Activated naive CD4-positive, alpha-beta T cell treated with anti-CD3 and anti-CD28 coated beads for 36 hours (primary cell): ENCODE measurements at regions not wholly inside any gene's neighbourhood (a gene's known extent, or its start where the extent isn't known, plus 50 kb on each side); places are given as distances from the start of the nearest gene placed in this dataset.

Source experiments
- CTCF ChIA-PET: fragments of 350-600 bp; sonication (Branson Sonifier 250); formaldehyde crosslinking; loops from one replicate; lab custom pipeline; 2021; ENCODE audit warnings: antibody characterized with exemption; lab: Charles Lee
- DNase-seq: peaks from one replicate; pipeline ENCODE4 v3.0.0-alpha.2; 2020
- H3K27ac Mint-ChIP-seq: one replicate; pipeline ENCODE4 v1.8.0; 2021; ENCODE audit warnings: mild to moderate bottlenecking, mixed read lengths
- H3K27me3 Mint-ChIP-seq: one replicate; pipeline ENCODE4 v1.8.0; 2021; ENCODE audit warnings: low read depth, mixed read lengths
- H3K36me3 Mint-ChIP-seq: one replicate; pipeline ENCODE4 v1.8.0; 2021; ENCODE audit warnings: low read depth, mixed read lengths
- H3K4me1 Mint-ChIP-seq: one replicate; pipeline ENCODE4 v1.8.0; 2021; ENCODE audit warnings: low read depth, mixed read lengths
- H3K4me3 Mint-ChIP-seq: one replicate; pipeline ENCODE4 v1.8.0; 2021; ENCODE audit warnings: mild to moderate bottlenecking, moderate library complexity, mixed read lengths
- H3K9me3 Mint-ChIP-seq: one replicate; pipeline ENCODE4 v1.8.0; 2021; ENCODE audit warnings: mixed read lengths
- intact Hi-C: fragments of 100-400 bp; cut with micrococcal nuclease; formaldehyde crosslinking; loops from one replicate; pipeline ENCODE4 v1.15.1; 2023

- Mint-ChIP-seq H3K27ac (no peak overlapping the region), H3K4me3 (no peak overlapping the region), H3K27me3 (peaks cover 4% of the 10 kb centered on the region), H3K36me3 (no peaks in the 10 kb centered on the region), H3K9me3 (no peaks in the 10 kb centered on the region), H3K4me1 (no peaks in the 10 kb centered on the region)
- CTCF ChIA-PET = no interaction called here
- no peak for DNase-seq
- intact Hi-C loops = no loop called here
Observed at GRCh38 chr1:17877316-17877715, 122.2 kb downstream of the ACTL8 start.

- no peak overlapping the region for H3K27ac Mint-ChIP-seq
- no peaks in the 10 kb centered on the region for H3K36me3 Mint-ChIP-seq
- no peaks in the 10 kb centered on the region for H3K4me1 Mint-ChIP-seq
- no peak for DNase-seq
- H3K9me3 Mint-ChIP-seq = no peaks in the 10 kb centered on the region
- intact Hi-C loops = no loop called here
- CTCF ChIA-PET = no interaction called here
- peaks cover 4% of the 10 kb centered on the region for H3K27me3 Mint-ChIP-seq
- H3K4me3 Mint-ChIP-seq = no peak overlapping the region
Observed at GRCh38 chr1:17877896-17878295, 122.8 kb downstream of the ACTL8 start.

GRCh38 chr1:17878837-17879236 is 123.7 kb downstream of the ACTL8 start:
- H3K4me3 Mint-ChIP-seq = no peak overlapping the region
- no peaks in the 10 kb centered on the region for H3K9me3 Mint-ChIP-seq
- no peaks in the 10 kb centered on the region for H3K4me1 Mint-ChIP-seq
- peaks cover 1% of the 10 kb centered on the region for H3K27me3 Mint-ChIP-seq
- CTCF ChIA-PET = no interaction called here
- H3K27ac Mint-ChIP-seq = no peak overlapping the region
- no peak for DNase-seq
- no peaks in the 10 kb centered on the region for H3K36me3 Mint-ChIP-seq
- intact Hi-C loops = no loop called here

- no peaks in the 10 kb centered on the region for H3K36me3 Mint-ChIP-seq
- no peak overlapping the region for H3K27ac Mint-ChIP-seq
- H3K4me3 Mint-ChIP-seq = no peak overlapping the region
- no peak for DNase-seq
- intact Hi-C loops = no loop called here
- no peaks in the 10 kb centered on the region for H3K9me3 Mint-ChIP-seq
- CTCF ChIA-PET = no interaction called here
- H3K4me1 Mint-ChIP-seq = no peaks in the 10 kb centered on the region
- H3K27me3 Mint-ChIP-seq = peaks cover 2% of the 10 kb centered on the region
Observed at GRCh38 chr1:17880449-17880848, 125.3 kb downstream of the ACTL8 start.

GRCh38 chr1:17881761-17882160 is 126.6 kb downstream of the ACTL8 start:
- Mint-ChIP-seq H3K4me1 (no peaks in the 10 kb centered on the region), H3K9me3 (no peaks in the 10 kb centered on the region), H3K4me3 (no peak overlapping the region), H3K27me3 (peaks cover 6% of the 10 kb centered on the region), H3K36me3 (no peaks in the 10 kb centered on the region), H3K27ac (no peak overlapping the region)
- CTCF ChIA-PET = no interaction called here
- DNase-seq = no peak
- intact Hi-C loops = no loop called here

GRCh38 chr1:17883136-17883535 is 128.0 kb downstream of the ACTL8 start:
- Mint-ChIP-seq H3K36me3 (no peaks in the 10 kb centered on the region), H3K4me1 (no peaks in the 10 kb centered on the region), H3K27me3 (peaks cover 6% of the 10 kb centered on the region), H3K9me3 (no peaks in the 10 kb centered on the region), H3K4me3 (no peak overlapping the region), H3K27ac (no peak overlapping the region)
- DNase-seq = no peak
- CTCF ChIA-PET = no interaction called here
- intact Hi-C loops = no loop called here

GRCh38 chr1:17883662-17884395 is 128.7 kb downstream of the ACTL8 start:
- no peak for DNase-seq
- H3K9me3 Mint-ChIP-seq = no peaks in the 10 kb centered on the region
- no peaks in the 10 kb centered on the region for H3K36me3 Mint-ChIP-seq
- peaks cover 6% of the 10 kb centered on the region for H3K27me3 Mint-ChIP-seq
- no peaks in the 10 kb centered on the region for H3K4me1 Mint-ChIP-seq
- no peak overlapping the region for H3K4me3 Mint-ChIP-seq
- no peak overlapping the region for H3K27ac Mint-ChIP-seq
- CTCF ChIA-PET = no interaction called here
- intact Hi-C loops = no loop called here

- Mint-ChIP-seq H3K4me3 (no peak overlapping the region), H3K9me3 (no peaks in the 10 kb centered on the region), H3K36me3 (no peaks in the 10 kb centered on the region), H3K27me3 (peaks cover 10% of the 10 kb centered on the region), H3K4me1 (no peaks in the 10 kb centered on the region), H3K27ac (no peak overlapping the region)
- intact Hi-C loops = no loop called here
- no peak for DNase-seq
- CTCF ChIA-PET = no interaction called here
Observed at GRCh38 chr1:17885663-17886320, 130.7 kb downstream of the ACTL8 start.

- Mint-ChIP-seq H3K36me3 (no peaks in the 10 kb centered on the region), H3K4me3 (no peak overlapping the region), H3K9me3 (no peaks in the 10 kb centered on the region), H3K4me1 (no peaks in the 10 kb centered on the region), H3K27me3 (peaks cover 10% of the 10 kb centered on the region), H3K27ac (no peak overlapping the region)
- no peak for DNase-seq
- CTCF ChIA-PET = no interaction called here
- intact Hi-C loops = no loop called here
Observed at GRCh38 chr1:17886386-17886785, 131.3 kb downstream of the ACTL8 start.

- H3K27ac Mint-ChIP-seq = no peak overlapping the region
- no peak for DNase-seq
- no peaks in the 10 kb centered on the region for H3K4me1 Mint-ChIP-seq
- intact Hi-C loops = no loop called here
- no peaks in the 10 kb centered on the region for H3K36me3 Mint-ChIP-seq
- CTCF ChIA-PET = no interaction called here
- H3K4me3 Mint-ChIP-seq = no peak overlapping the region
- peaks cover 10% of the 10 kb centered on the region for H3K27me3 Mint-ChIP-seq
- no peaks in the 10 kb centered on the region for H3K9me3 Mint-ChIP-seq
Observed at GRCh38 chr1:17886838-17887441, 131.8 kb downstream of the ACTL8 start.

GRCh38 chr1:17887661-17888371 is 132.7 kb downstream of the ACTL8 start:
- no peaks in the 10 kb centered on the region for H3K4me1 Mint-ChIP-seq
- no peaks in the 10 kb centered on the region for H3K9me3 Mint-ChIP-seq
- DNase-seq = no peak
- intact Hi-C loops = no loop called here
- H3K27ac Mint-ChIP-seq = no peak overlapping the region
- no peak overlapping the region for H3K4me3 Mint-ChIP-seq
- CTCF ChIA-PET = no interaction called here
- H3K36me3 Mint-ChIP-seq = no peaks in the 10 kb centered on the region
- peaks cover 8% of the 10 kb centered on the region for H3K27me3 Mint-ChIP-seq

- Mint-ChIP-seq H3K9me3 (no peaks in the 10 kb centered on the region), H3K36me3 (no peaks in the 10 kb centered on the region), H3K4me1 (no peaks in the 10 kb centered on the region), H3K4me3 (no peak overlapping the region), H3K27me3 (peaks cover 9% of the 10 kb centered on the region), H3K27ac (no peak overlapping the region)
- no peak for DNase-seq
- intact Hi-C loops = no loop called here
- CTCF ChIA-PET = no interaction called here
Observed at GRCh38 chr1:17890056-17890814, 135.1 kb downstream of the ACTL8 start.
